ENCODE measurements at regions not wholly inside any gene's neighbourhood (a gene's known extent, or its start where the extent isn't known, plus 50 kb on each side); places are given as distances from the start of the nearest gene placed in this dataset.

- TF ChIP-seq POLR2A (IDR thresholded peaks at IDR 0.05): no peak
- TF ChIP-seq CTCF (IDR thresholded peaks at IDR 0.05): peak in 4 of 7 experiments; percentile 9 to 48 (median 18)
Measured at GRCh38 chr18:31241900-31242409, 76.0 kb upstream of the DSG1 start.
